ENCODE measurements at regions not wholly inside any gene's neighbourhood (a gene's known extent, or its start where the extent isn't known, plus 50 kb on each side); places are given as distances from the start of the nearest gene placed in this dataset.
"Not testable (repeated sequence)": the region's sequence is repeated elsewhere in the genome, so short reads cannot be mapped to it uniquely, and the experiment has no call there.

DNA sequence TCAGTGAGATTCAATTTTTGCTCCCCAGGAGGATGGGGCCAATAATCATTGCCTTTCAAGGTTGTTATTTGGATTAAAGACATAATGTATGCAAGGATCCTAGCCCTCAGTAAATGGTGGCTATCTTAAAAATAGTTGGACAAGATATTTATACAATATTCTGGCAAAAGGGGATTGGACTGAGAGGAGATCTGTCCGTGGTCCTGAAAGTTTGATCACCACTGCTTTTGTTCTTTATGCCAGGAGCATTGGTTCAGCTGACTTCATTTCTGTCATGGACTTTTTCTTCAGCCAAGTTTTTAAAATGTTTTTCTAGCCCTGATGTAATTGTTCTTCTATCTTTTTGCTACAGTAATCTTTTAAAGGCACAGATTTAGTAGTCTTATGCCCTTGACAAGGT lies 70.2 kb upstream of the TCL1A start:
- TF ChIP-seq, protein P1, sequence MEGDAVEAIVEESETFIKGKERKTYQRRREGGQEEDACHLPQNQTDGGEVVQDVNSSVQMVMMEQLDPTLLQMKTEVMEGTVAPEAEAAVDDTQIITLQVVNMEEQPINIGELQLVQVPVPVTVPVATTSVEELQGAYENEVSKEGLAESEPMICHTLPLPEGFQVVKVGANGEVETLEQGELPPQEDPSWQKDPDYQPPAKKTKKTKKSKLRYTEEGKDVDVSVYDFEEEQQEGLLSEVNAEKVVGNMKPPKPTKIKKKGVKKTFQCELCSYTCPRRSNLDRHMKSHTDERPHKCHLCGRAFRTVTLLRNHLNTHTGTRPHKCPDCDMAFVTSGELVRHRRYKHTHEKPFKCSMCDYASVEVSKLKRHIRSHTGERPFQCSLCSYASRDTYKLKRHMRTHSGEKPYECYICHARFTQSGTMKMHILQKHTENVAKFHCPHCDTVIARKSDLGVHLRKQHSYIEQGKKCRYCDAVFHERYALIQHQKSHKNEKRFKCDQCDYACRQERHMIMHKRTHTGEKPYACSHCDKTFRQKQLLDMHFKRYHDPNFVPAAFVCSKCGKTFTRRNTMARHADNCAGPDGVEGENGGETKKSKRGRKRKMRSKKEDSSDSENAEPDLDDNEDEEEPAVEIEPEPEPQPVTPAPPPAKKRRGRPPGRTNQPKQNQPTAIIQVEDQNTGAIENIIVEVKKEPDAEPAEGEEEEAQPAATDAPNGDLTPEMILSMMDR (IDR thresholded peaks at IDR 0.05; ENCODE audit: unreplicated experiment): no peak
- Mint-ChIP-seq H3K9me3 (ENCODE audit: low read depth) (no peaks in the 10 kb centered on the region), H3K4me1 (ENCODE audit: low read depth) (no peaks in the 10 kb centered on the region), H3K36me3 (ENCODE audit: insufficient read depth) (no peaks in the 10 kb centered on the region), H3K27me3 (peaks cover 8% of the 10 kb centered on the region), H3K27ac (no peak overlapping the region), H3K4me3 (ENCODE audit: low read depth) (no peak overlapping the region)
- DNase-seq (ENCODE audit: low spot score, unreplicated experiment): peak; percentile 39

DNA sequence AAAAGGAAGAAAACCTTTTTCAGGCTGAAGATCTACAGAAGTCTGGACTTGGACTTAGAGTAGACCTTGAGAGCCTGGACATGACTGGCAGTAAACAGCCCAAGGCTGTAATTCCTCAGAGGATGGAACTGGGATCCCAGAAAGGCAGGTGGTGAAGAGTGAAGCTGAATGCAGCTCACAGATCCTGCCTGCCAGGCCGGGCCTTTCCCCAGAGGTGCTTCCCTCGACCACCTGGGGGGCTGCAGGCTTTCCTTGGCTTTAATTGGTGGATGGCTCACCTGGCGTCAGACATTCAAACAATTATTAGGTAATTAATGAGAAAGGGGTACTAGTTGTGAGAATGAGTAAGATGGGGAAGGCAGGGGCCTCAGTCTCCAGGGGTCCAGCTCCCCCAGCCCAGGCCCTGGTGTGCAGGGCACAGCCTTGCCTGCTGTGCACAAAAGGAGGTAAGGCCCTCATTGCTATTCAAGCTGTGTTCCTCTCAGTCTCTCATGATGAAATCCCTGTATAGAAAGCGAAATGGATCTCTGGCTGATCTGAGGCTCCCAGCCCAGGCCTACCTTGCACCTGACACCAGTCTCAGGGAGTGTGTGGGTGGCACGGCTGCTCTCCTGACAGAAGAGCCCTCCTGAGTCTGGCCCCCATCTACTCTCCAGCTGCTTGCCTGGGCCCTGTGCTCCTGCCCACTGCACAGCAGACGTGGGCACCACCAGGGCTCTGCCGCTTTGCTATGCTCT lies 63.0 kb upstream of the TCL1A start:
- H3K27ac Mint-ChIP-seq: no peak overlapping the region
- no peak overlapping the region for H3K4me3 Mint-ChIP-seq (ENCODE audit: low read depth)
- H3K27me3 Mint-ChIP-seq: peaks cover 12% of the 10 kb centered on the region

DNA sequence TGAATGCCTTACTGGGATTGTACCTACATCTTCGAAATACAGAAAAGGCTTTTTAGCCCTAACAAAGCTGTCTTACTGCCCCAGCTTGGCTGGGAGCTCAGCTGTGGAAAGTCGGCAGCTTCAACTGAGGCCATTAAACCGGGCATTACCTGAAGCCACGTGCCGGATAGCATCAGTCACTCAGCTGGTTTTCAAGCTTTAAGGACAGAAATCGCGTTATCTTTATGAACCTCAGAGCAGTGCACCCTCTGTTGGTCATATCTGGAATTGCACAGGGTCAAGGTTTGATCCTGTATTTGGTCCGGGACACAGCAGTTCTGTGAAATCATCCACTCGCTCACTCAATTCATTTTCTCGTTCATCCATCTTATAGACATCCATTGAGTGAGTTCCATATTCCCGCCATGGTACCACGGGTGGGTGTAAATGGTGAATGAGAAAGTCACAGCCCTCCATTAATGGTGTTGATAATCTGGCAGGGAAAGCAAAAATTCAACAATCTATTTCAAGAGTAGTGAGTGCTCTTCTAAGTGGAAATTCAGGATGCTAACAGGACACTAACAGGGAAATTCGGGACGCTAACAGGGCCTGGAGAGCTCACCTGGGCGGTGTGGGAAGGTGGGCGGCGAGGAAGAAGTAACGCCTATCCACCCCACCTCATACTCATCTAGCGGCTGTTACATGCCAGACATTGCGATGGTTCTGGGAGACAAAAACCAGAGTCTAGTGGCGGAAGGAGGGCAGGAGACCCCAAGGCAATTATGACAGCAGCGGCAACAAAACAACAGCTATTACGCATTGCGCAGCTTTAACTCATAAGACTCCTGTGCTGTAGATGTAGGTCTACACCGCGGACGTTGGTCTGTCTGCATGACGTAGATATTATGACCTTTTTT lies 60.6 kb upstream of the TCL1A start:
- peaks cover 20% of the 10 kb centered on the region for H3K27me3 Mint-ChIP-seq

More for the DNA sequence above, 63.0 kb upstream of the TCL1A start:
- TF ChIP-seq, protein P1 (IDR thresholded peaks at IDR 0.05; ENCODE audit: unreplicated experiment): no peak
- H3K36me3 Mint-ChIP-seq (ENCODE audit: insufficient read depth): no peaks in the 10 kb centered on the region
- no peaks in the 10 kb centered on the region for H3K4me1 Mint-ChIP-seq (ENCODE audit: low read depth)
- DNase-seq (ENCODE audit: low spot score, unreplicated experiment): no peak
- H3K9me3 Mint-ChIP-seq (ENCODE audit: low read depth): no peaks in the 10 kb centered on the region

DNA sequence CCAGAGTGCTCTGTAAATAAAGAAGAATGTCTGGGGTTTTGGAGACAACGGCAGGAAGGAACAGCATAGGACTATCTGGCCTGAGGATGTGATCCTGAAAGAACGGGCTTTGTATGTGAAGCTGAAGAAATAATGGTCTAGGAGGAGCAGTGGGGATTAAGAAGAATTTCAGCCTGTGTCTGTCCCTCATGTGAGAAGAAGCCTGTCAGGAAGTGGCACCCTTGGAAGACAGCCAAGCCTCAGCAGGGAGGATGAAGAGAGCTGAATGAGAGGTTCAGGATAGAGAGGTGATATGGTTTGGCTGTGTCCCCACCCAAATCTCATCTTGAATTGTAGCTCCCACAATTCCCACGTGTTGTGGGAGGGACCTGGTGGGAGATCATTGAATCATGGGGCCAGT lies 56.9 kb upstream of the TCL1A start:
- no peaks in the 10 kb centered on the region for H3K4me1 Mint-ChIP-seq (ENCODE audit: low read depth)
- TF ChIP-seq, protein P1 (IDR thresholded peaks at IDR 0.05; ENCODE audit: unreplicated experiment): no peak

More for the DNA sequence above, 60.6 kb upstream of the TCL1A start:
- no peak overlapping the region for H3K4me3 Mint-ChIP-seq (ENCODE audit: low read depth)
- peak; percentile 54 for DNase-seq (ENCODE audit: low spot score, unreplicated experiment)
- no peak overlapping the region for H3K27ac Mint-ChIP-seq
- H3K36me3 Mint-ChIP-seq (ENCODE audit: insufficient read depth): no peaks in the 10 kb centered on the region
- TF ChIP-seq, protein P1 (IDR thresholded peaks at IDR 0.05; ENCODE audit: unreplicated experiment): peak; percentile 94
- H3K4me1 Mint-ChIP-seq (ENCODE audit: low read depth): no peaks in the 10 kb centered on the region
- H3K9me3 Mint-ChIP-seq (ENCODE audit: low read depth): no peaks in the 10 kb centered on the region

DNA sequence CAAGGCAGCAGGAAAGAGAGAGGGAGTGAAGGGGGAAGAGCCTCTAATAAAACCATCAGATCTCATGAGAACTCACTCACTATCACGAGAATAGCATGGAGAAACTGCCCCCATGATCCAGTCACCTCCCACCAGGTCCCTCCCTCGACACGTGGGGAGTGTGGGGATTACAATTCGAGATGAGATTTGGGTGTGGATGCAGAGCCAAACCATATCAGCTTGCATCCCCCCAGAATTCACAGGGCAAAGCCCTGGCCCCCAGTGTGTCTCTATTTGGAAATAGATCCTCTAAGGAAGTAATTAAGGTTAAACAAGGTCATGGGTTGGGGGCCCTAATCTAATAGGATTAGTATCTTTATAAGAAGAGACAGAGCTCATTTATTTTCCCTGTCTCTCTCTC lies 56.1 kb upstream of the TCL1A start:
- peaks cover 24% of the 10 kb centered on the region for H3K27me3 Mint-ChIP-seq
- TF ChIP-seq, protein P1 (IDR thresholded peaks at IDR 0.05; ENCODE audit: unreplicated experiment): no peak
- no peak overlapping the region for H3K27ac Mint-ChIP-seq
- no peaks in the 10 kb centered on the region for H3K4me1 Mint-ChIP-seq (ENCODE audit: low read depth)
- no peak for DNase-seq (ENCODE audit: low spot score, unreplicated experiment)
- H3K9me3 Mint-ChIP-seq (ENCODE audit: low read depth): no peaks in the 10 kb centered on the region
- H3K36me3 Mint-ChIP-seq (ENCODE audit: insufficient read depth): no peaks in the 10 kb centered on the region
- no peak overlapping the region for H3K4me3 Mint-ChIP-seq (ENCODE audit: low read depth)

More for the DNA sequence above, 56.9 kb upstream of the TCL1A start:
- no peak for DNase-seq (ENCODE audit: low spot score, unreplicated experiment)
- Mint-ChIP-seq H3K4me3 (ENCODE audit: low read depth) (no peak overlapping the region), H3K9me3 (ENCODE audit: low read depth) (no peaks in the 10 kb centered on the region), H3K27ac (no peak overlapping the region), H3K27me3 (peaks cover 25% of the 10 kb centered on the region), H3K36me3 (ENCODE audit: insufficient read depth) (no peaks in the 10 kb centered on the region)

DNA sequence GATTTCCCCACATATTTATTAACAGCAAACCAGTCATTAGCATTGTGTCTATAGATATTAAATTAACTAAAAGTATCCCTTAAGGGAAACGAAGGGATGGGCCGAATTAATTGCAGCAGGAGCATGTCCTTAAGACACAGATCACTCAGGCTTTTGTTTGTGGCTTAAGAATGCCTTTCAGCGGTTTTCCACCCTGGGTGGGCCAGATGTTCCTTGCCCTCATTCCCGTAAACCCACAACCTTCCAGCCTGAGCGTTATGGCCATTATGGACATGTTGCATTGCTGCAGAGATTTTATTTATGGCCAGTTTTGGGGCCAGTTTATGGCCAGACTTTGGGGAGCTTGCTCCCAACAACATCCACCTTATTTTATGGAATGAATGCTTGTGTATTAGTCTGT lies 55.5 kb upstream of the TCL1A start:
- H3K27me3 Mint-ChIP-seq: peaks cover 24% of the 10 kb centered on the region
- H3K4me1 Mint-ChIP-seq (ENCODE audit: low read depth); H3K27ac Mint-ChIP-seq; H3K4me3 Mint-ChIP-seq (ENCODE audit: low read depth); DNase-seq (ENCODE audit: low spot score, unreplicated experiment); H3K9me3 Mint-ChIP-seq (ENCODE audit: low read depth); H3K36me3 Mint-ChIP-seq (ENCODE audit: insufficient read depth): not testable (repeated sequence)
